ENCODE measurements at regions not wholly inside any gene's neighbourhood (a gene's known extent, or its start where the extent isn't known, plus 50 kb on each side); places are given as distances from the start of the nearest gene placed in this dataset.
"Not testable (repeated sequence)": the region's sequence is repeated elsewhere in the genome, so short reads cannot be mapped to it uniquely, and the experiment has no call there.

DNA sequence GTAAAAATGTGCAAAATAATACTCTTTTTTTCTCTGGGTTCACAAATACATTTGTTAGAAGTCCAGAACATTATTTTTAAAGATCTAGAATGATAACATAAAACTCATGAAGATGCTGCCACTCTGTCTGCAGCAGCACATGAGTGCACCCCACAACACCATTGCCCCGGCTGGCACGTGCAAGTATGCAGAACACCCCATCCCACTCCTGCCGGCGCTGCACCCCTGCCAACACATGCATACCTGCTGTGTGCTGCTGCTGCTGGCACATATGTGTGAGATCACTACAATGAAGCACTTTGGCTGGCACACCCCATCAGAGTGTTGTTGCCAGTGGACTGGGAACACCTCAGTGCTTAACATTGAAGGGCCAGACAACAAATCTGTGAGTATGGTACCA lies 129.1 kb downstream of the CCT8L2 start:
- H3K27me3 ChIP-seq; H3K36me3 ChIP-seq (replicated peaks in 1 of 2); H3K4me3 ChIP-seq; intact Hi-C loops (cut with DNase I); H3K9me3 ChIP-seq (replicated peaks in 1 of 3); H3K27ac ChIP-seq; DNase-seq; H3K4me1 ChIP-seq (replicated peaks in 1 of 2): not testable (repeated sequence)
- WGBS, 4 donors, result 73 to 90% (median 82%) methylated on average over 4 of the region's 4 CpGs

DNA sequence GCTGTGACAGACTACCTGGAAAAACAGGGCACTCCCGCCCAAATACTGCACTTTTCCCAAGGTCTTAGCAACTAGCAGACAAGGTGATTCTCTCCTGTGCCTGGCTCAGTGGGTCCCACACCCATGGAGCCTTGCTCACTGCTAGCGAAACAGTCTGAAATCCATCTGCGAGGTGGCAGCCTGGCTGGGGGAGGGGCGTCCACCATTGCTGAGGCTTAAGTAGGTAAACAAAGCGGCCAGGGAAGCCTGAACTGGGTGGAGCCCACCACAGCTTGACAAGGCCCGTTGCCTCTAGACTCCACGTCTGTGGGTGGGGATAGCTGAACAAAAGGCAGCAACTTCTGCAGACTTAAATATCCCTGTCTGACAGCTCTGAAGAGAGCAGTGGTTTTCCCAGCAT lies 145.2 kb downstream of the CCT8L2 start:
- WGBS, 4 donors, result 42 to 56% (median 53%) methylated on average over 5 to 7 of the region's 7 CpGs
- intact Hi-C loops (cut with DNase I), result not testable (repeated sequence)

DNA sequence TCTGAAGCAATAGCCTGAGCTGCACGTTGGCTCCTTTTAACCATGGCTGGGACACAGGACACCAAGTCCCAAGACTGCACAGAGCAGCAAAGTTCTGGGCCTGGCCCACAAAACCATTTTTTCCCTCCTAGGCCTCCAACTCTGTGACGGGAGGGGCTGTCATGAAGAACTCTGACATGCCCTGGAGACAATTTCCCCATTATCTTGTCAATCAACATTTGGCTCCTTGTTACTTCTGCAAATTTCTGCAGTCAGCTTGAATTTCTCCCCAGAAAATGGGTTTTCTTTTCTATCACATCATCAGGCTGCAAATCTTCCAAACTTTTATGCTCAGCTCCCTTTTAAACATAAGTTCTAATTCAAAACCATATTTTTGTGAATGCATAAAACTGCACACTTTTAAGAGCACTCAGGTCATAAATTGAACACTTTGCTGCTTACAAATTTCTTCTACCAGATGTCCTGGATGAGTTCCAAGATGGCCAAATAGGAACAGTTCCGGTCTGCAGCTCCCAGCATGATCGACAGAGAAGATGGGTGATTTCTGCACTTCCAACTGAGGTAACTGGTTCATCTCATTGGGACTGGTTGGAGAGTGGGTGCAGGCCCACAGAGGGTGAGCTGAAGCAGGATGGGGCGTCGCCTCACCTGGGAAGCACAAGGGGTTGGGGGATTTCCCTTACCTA lies 145.7 kb downstream of the CCT8L2 start:
- H3K27me3 ChIP-seq; H3K27ac ChIP-seq; H3K9me3 ChIP-seq (replicated peaks in 1 of 3); DNase-seq; H3K4me1 ChIP-seq (replicated peaks in 1 of 2); H3K4me3 ChIP-seq; intact Hi-C loops (cut with DNase I); H3K36me3 ChIP-seq (replicated peaks in 1 of 2): not testable (repeated sequence)
- 61 to 82% (median 64%) methylated on average over 4 to 6 of the region's 6 CpGs for WGBS, 4 donors

More for the DNA sequence above, 145.2 kb downstream of the CCT8L2 start:
- not testable (repeated sequence) for H3K4me3 ChIP-seq; H3K27me3 ChIP-seq; H3K9me3 ChIP-seq (replicated peaks in 1 of 3); DNase-seq; H3K27ac ChIP-seq; H3K4me1 ChIP-seq (replicated peaks in 1 of 2); H3K36me3 ChIP-seq (replicated peaks in 1 of 2)

DNA sequence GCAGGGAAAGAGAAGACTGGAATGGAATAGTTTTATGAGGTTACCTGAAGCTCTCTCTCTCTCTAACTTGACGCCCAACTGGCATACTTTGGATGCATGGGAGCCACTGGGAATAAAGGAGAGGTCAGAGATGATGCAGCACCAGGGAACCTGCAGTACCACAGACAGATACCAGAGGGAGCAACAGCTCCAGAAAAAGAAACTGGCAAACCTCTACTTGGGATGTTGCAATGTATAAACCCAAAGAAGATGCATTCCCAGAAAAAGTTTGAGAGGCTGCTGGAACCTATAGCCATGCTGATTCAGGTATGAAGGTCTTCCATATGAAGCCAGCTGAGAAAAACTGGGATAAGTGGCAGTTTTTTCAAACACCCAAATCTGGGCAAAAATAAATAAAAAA lies 151.6 kb downstream of the CCT8L2 start:
- H3K36me3 ChIP-seq (replicated peaks in 1 of 2); H3K27ac ChIP-seq; H3K9me3 ChIP-seq (replicated peaks in 1 of 3); intact Hi-C loops (cut with DNase I); H3K4me3 ChIP-seq; H3K4me1 ChIP-seq (replicated peaks in 1 of 2); DNase-seq; H3K27me3 ChIP-seq: not testable (repeated sequence)
- TF ChIP-seq, protein P1, sequence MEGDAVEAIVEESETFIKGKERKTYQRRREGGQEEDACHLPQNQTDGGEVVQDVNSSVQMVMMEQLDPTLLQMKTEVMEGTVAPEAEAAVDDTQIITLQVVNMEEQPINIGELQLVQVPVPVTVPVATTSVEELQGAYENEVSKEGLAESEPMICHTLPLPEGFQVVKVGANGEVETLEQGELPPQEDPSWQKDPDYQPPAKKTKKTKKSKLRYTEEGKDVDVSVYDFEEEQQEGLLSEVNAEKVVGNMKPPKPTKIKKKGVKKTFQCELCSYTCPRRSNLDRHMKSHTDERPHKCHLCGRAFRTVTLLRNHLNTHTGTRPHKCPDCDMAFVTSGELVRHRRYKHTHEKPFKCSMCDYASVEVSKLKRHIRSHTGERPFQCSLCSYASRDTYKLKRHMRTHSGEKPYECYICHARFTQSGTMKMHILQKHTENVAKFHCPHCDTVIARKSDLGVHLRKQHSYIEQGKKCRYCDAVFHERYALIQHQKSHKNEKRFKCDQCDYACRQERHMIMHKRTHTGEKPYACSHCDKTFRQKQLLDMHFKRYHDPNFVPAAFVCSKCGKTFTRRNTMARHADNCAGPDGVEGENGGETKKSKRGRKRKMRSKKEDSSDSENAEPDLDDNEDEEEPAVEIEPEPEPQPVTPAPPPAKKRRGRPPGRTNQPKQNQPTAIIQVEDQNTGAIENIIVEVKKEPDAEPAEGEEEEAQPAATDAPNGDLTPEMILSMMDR (IDR thresholded peaks at IDR 0.05), result peak; percentile 13 to 48 (median 37)
- 5 to 33% (median 21%) methylated on average over 1 of the region's 1 CpG for WGBS, 4 donors

DNA sequence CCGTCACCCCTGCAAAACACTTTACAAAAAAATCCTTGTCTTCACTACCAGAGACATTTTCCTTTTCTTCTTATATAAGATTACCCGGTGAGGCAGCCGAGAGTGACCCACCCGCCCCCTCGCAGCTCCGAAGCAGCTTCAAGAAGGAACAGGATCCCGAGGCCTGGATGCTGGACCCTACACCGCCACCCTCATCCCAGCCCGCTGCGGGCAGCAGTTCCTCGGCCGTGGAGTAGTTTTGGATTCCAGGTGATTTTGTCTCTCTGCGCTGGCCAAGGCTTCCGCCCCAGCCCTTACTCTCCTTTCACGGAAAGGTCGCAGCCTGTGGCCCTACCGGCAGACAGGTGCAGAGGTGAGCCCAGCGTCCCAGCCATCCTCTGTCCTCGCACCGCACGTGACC lies 169.1 kb downstream of the CCT8L2 start:
- WGBS, 4 donors, result 74 to 84% (median 80%) methylated on average over 21 of the region's 21 CpGs
- H3K4me3 ChIP-seq; intact Hi-C loops (cut with DNase I); DNase-seq; H3K9me3 ChIP-seq (replicated peaks in 1 of 3); H3K27me3 ChIP-seq; H3K4me1 ChIP-seq (replicated peaks in 1 of 2); H3K36me3 ChIP-seq (replicated peaks in 1 of 2); H3K27ac ChIP-seq: not testable (repeated sequence)

DNA sequence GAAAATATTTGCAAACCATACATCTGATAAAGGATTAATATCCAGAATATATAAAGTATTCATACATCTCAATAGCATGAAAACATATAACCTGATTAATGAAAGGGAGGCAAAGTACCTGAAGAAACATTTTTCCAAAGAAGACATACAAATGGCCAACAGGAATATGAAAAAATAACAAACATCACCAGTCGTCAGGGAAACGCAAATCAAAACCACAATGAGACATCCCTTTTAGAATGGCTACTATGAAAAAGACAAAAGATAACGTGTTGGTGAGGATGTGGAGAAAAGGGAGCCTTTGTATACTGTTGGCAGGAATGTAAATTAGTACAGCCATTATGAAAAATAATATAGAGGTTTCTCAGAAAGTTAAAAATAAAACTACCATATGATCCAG lies 175.1 kb downstream of the CCT8L2 start:
- H3K36me3 ChIP-seq (replicated peaks in 1 of 2); H3K27ac ChIP-seq; DNase-seq; H3K27me3 ChIP-seq; H3K9me3 ChIP-seq (replicated peaks in 1 of 3); H3K4me3 ChIP-seq; intact Hi-C loops (cut with DNase I); H3K4me1 ChIP-seq (replicated peaks in 1 of 2): not testable (repeated sequence)
- 42 to 56% (median 52%) methylated on average over 3 of the region's 3 CpGs for WGBS, 4 donors

DNA sequence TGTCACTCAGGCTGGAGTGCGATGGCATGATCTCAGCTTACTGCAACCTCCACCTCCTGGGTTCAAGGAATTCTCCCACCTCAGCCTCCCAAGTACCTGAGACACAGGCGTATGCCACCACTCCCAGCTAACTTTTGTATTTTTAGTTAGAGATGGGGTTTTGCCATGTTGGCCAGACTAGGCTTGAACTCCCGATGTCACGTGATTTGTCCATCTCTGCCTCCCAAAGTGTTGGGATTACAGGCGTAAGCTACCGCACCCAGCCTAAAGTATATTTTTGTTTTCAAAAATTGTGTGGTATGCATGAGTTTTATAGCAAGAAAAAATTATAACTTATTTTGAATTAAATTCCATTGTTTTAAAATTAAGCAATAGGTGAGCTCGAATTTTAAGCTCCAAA lies 188.0 kb downstream of the CCT8L2 start:
- H3K36me3 ChIP-seq (replicated peaks in 1 of 2); DNase-seq; H3K27ac ChIP-seq; H3K9me3 ChIP-seq (replicated peaks in 1 of 3); intact Hi-C loops (cut with DNase I); H3K4me1 ChIP-seq (replicated peaks in 1 of 2); H3K4me3 ChIP-seq; H3K27me3 ChIP-seq: not testable (repeated sequence)
- 66 to 84% (median 78%) methylated on average over 6 to 7 of the region's 7 CpGs for WGBS, 4 donors

DNA sequence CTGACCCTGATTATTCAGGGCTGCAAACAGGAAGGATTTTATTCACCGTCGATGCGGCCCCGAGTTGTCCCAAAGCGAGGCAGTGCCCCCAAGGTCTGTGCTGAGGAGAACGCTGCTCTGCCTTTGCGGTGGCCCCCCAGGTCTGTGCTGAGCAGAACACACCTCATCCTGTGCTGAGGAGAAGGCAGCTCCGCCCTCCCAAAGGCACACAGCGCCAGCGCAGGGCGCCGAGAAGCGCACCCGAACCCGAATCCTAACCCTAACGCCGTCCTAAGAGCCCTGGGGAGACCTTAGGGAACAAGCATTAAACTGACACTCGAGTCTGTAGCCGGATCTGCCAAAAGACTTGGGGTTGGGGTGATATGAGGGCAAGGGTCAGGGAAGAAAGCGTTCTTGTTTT lies 188.9 kb downstream of the CCT8L2 start:
- H3K4me1 ChIP-seq (replicated peaks in 1 of 2); DNase-seq; intact Hi-C loops (cut with DNase I); H3K4me3 ChIP-seq; H3K9me3 ChIP-seq (replicated peaks in 1 of 3); H3K27ac ChIP-seq; H3K36me3 ChIP-seq (replicated peaks in 1 of 2); H3K27me3 ChIP-seq: not testable (repeated sequence)
- WGBS, 4 donors, result 54 to 81% (median 67%) methylated on average over 6 to 20 of the region's 20 CpGs

DNA sequence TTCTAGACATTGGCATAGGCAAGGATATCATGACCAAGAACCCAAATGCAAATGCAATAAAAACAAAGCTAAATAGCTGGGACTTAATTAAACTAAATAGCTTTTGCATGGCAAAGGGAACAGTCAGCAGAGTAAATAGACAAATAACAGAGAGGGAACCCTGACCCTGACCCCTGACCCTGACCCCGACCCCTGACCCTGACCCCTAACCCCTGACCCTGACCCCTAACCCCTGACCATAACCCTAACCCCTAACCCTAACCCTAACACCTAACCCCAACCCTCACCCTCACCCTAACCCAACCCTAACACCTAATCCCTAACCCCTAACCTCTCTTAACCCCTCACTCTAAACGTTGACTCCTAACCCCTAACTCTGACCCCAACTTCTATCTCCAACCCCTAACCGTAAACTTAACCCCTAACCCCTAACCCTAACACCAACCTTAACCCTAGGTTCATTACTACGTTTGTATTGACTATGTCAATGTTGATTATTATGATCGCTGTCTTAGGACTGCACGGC lies 189.7 kb downstream of the CCT8L2 start:
- intact Hi-C loops (cut with DNase I), result not testable (repeated sequence)

DNA sequence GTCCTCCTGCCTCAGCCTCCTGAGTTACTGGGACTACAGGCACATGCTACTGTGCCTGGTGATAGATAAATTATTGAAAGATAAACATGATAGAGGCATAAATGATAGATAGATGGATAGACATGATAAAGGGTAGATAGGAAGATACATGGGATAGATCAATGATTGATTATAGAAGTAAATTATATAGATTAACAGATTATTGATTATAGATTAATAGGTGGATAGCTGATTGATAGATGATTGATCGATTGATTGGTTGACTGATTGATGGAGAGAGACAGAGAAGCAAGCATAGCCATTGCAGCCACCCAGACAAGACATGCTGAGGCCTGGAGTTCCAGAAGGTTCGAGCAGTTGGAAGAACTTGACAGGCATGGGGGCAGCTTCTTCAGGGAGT lies 199.1 kb downstream of the CCT8L2 start:
- intact Hi-C loops (cut with DNase I); H3K4me1 ChIP-seq (replicated peaks in 1 of 2); H3K27ac ChIP-seq; H3K27me3 ChIP-seq; H3K36me3 ChIP-seq (replicated peaks in 1 of 2); H3K4me3 ChIP-seq; H3K9me3 ChIP-seq (replicated peaks in 1 of 3); DNase-seq: not testable (repeated sequence)
- WGBS, 4 donors, result 49 to 72% (median 68%) methylated on average over 2 of the region's 2 CpGs

More for the DNA sequence above, 189.7 kb downstream of the CCT8L2 start:
- not testable (repeated sequence) for H3K9me3 ChIP-seq (replicated peaks in 1 of 3); H3K27ac ChIP-seq; H3K4me1 ChIP-seq (replicated peaks in 1 of 2); DNase-seq; H3K27me3 ChIP-seq; H3K4me3 ChIP-seq; H3K36me3 ChIP-seq (replicated peaks in 1 of 2)
- WGBS, 4 donors, result 43 to 52% (median 46%) methylated on average over 6 of the region's 6 CpGs
